Testis (tissue), 2 donors: ENCODE measurements at regions not wholly inside any gene's neighbourhood (a gene's known extent, or its start where the extent isn't known, plus 50 kb on each side); places are given as distances from the start of the nearest gene placed in this dataset.

Source experiments
- POLR2A ChIP-seq: fragments of 450-650 bp; IDR thresholded peaks from one replicate; pipeline ENCODE4 v1.6.1; 2017; ENCODE audit warnings: antibody characterized with exemption, mild to moderate bottlenecking, moderate library complexity
- TF ChIP-seq, protein P1 (sequence below), 3 experiments: fragments of 450-650 bp in 2 of 3; fragments of 200-600 bp in 1 of 3; sonication (generic) in 1 of 3; IDR thresholded peaks; one replicate each; pipeline ENCODE4 v1.5.1; 2016 to 2019; ENCODE audit warnings: antibody characterized with exemption in 3 of 3, mild to moderate bottlenecking in 2 of 3, moderate library complexity in 1 of 3

DNA sequence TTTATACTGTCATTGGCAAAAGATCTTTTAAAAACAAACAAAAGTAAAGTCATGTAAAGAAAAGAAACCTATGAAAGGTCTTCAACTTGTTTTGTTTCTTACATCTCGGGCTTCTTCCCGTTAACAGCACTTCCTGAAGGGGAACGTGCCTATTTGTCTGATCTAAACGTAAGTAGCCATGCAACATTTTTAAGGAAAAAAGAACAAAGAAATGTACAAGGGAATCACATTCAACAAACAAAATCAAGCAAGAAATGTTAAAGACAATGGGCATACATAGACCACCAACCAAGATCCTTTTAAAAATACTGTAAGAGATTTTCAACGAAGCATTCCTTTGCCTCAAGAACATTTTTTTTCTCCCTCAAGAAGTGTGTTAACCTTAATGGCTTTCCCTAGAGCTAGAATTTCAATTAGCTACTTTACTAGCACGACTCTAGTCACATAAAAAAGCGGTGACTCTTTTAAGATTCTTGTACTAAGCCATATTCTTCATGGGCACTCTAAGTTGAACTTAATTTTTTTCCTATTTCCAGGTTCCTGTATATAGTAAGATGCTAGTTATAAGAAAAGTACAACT, 112.0 kb upstream of the TTC29 start:
- TF ChIP-seq, protein P1, sequence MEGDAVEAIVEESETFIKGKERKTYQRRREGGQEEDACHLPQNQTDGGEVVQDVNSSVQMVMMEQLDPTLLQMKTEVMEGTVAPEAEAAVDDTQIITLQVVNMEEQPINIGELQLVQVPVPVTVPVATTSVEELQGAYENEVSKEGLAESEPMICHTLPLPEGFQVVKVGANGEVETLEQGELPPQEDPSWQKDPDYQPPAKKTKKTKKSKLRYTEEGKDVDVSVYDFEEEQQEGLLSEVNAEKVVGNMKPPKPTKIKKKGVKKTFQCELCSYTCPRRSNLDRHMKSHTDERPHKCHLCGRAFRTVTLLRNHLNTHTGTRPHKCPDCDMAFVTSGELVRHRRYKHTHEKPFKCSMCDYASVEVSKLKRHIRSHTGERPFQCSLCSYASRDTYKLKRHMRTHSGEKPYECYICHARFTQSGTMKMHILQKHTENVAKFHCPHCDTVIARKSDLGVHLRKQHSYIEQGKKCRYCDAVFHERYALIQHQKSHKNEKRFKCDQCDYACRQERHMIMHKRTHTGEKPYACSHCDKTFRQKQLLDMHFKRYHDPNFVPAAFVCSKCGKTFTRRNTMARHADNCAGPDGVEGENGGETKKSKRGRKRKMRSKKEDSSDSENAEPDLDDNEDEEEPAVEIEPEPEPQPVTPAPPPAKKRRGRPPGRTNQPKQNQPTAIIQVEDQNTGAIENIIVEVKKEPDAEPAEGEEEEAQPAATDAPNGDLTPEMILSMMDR (IDR thresholded peaks at IDR 0.05), result no peak
- TF ChIP-seq POLR2A, result no peak
